HG02763 (cell line): ENCODE measurements at regions not wholly inside any gene's neighbourhood (a gene's known extent, or its start where the extent isn't known, plus 50 kb on each side); places are given as distances from the start of the nearest gene placed in this dataset.

Experiments
- ATAC-seq: cut with Tn5 transposase; IDR thresholded peaks from one replicate; pipeline ENCODE4 v1.9.1; 2021; ENCODE audit warnings: mild to moderate bottlenecking, moderate library complexity; ENCODE audit not compliant: unreplicated experiment

DNA sequence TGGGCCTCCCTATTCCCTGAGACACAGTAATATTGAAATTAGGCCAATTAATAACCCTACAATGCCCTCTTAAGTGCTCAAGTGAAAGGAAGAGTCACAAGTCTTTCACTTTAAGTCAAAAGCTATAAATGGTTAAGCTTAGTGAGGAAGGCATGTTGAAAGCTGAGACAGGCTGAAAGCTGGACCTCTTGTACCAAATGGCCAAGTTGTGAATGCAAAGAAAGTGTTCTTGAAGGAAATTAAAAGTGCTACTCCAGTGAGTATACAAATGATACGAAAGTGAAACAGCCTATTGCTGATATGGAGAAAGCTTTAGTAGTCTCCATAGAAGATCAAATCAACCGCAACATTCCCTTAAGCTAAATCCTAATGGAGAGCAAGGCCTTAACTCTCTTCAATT is 140.8 kb downstream of the PTCSC3 start:
- ATAC-seq = no peak

DNA sequence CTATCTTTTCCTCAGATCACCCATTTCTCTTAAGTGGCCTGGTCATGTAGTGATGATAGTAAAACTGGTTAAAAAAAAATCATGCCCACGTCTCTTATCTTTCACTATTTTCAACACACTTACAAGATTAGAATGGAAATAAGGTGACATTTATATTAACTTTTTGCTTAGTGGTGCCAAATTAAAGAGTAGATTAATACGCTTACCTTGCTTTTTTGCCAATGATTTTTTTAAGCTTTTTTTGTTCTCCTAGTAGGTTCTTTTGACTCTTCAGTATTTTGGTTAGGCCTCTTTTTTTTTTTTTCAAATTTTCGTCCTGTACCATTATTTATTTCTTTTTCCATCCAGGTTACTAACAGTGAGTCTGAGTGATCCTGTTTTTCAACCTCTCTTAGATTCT is 147.9 kb downstream of the PTCSC3 start:
- ATAC-seq = no peak

DNA sequence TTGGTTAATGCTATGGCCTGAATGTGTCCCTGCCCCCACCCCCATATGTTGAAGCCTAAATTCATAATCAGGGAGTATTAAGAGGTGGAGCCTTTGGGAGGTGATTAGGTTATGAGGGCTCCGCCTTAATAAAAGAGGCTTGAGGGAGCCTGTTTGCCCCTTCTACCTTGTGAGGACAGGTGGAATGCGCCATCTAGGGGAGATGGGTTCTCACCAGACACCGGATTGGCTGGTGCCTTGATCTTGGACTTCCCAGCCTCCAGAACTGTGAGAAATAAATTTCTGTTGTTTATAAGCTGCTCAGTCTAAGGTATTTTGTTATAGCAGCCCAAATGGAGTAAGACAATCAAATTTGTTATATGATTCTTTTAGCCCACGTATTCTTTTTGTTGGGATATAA is 148.3 kb downstream of the PTCSC3 start:
- no peak for ATAC-seq

DNA sequence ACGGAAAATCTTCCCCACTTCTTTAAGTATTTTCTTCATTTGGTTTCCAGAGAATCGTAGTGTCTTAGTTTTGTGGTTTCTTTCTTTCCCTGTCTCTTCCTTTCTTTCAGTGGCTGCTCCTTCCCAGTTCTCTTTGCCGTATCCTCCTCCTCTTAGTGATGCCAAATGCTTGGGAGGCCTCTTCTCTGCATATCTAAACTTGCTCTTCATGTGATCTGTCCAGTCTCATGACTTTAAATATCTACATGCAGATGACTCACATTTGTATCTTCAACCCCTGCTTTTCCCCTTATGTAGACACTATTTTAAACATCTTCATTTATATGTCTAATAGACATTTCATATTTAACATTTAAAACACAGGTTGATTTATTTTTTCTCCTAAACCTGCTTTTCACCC is 149.2 kb downstream of the PTCSC3 start:
- no peak for ATAC-seq

DNA sequence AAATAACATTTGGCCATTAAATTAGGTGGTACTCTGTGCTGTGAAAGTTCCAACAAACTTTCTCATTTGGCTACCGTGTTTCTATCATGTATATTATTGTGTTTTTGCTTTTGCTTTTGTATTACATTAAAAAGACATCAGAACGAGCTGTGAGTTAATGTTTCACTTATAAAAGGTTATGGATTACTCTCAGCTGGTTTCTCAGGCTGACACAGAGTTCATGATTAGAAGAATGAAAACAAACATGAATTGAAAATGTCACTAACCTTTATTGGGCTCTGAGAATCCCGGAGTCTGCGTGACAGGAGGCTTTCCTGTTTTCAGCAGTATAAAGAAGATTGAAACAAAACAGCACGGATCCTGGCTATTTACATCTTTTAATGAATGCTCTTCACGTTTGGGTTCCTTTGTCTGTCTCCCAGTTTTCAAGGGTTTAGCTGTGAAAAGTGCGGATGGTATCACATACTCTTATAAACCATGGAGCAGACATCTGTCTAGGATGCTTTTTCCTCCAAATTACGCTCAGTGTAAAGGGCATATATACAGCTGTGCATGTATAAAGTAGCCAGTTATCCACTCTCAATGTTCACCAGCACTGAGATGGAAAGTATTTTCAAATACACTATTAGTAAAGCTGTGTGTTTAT is 153.6 kb downstream of the PTCSC3 start:
- ATAC-seq = no peak

DNA sequence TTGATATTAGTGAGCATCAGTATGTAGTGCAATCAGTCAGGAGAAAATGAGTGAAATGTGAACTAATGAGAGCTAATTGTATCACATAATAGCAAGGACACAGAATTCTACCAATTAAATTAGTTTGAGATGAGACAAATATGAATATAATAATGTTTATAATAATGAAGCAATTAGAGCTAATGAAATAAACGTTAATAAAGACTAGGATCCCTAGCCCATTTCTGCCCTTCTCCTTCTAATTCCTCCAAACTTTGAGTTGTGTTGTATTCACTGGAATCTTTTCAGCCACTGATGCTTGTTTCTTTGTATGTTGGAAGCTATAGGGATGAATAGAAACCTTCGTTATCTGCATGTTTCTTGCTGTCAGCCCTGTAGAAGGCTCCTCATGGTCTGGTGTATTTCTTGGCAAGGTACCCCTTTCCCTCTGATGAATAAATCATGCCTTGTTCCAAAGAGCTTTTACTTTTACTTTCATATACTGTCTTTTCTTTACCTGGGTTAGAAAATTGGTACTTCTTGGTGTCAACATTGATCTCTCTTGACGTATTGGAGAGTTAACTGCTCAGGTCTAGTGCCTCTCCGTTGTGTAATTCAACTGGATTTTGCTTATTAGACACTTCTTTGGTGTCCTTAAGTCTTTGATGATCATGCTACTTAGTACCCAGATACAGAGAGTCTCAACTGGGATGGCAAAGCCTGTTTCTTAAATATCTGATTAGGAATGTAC is 154.8 kb downstream of the PTCSC3 start:
- ATAC-seq = no peak

DNA sequence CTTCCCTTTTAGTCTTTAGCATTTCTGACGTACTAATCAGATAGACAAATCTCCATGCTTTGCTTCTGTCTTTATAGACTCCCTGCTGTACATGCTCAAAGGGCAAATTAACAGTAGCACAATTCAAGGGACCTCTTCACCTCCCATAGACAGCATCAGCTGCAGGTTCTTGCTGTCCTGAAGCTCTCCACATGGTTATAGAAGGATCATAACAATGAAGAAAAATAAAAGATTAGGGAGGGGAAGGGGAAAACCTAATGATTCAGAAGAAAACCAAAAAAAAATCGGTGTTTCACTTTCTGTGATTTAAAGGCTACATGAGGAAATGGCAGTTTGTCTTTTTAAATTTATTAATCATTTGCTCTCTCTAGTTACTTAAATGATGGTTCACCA is 155.5 kb downstream of the PTCSC3 start:
- ATAC-seq = no peak

DNA sequence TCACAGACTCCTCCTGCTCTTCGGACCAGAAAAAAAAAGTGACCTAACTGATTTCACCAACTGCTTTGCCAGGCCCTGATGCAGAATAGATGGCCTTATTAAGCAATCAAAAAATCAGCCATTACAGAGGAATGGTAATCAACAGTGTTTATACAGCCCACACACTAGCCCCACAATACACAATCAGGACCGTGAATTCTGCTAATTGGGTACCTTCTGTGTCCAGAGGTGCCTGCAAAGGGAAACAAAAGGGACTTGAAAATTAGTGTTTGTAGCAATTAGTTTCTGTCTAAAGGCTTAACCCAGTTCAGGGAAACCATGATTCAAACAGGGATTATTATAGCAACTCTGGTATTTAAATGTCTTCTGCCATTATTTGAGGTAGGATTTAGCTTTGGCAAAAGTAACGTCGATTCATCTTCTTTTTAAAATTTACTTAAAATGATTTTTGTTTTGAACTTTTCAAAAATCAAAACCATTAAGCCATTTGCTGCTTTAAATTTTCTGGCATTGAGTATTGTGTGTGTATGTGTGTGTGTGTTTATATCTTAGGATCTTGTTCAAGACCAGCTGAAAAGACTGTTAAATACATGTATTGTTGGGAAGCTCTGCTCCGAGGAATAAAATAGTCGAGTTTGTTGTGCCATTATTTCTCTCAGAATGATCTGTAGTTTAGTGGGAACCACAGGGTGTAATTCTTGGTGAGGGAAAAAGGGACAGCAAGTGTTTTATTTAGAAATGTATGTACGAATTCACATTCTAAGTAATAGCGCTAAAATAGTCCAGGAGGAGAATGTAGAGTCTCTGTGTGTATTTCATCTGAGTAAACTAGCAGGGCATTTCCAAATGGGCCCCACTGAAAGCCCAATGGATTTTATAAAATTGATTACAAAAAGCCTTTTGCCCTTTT is 156.1 kb downstream of the PTCSC3 start:
- ATAC-seq = no peak

DNA sequence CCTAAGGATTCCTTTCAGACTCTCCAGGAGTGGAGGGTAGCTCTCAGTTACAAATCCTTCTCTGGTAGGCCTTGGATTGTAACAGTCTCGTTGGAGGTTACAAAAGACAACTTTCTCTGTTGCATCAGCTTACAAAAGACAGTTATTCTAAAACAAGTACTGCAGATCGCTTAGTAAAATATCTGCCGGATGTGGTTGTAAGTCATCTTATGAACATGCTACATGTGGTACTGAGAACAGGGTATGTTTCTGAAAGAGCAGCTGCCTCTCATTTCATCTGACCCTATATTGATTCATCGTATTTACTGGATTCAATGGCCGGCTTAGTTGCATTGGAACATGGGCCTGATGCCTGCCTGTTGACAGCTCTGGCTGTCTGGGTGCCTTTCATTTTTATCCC is 157.4 kb downstream of the PTCSC3 start:
- no peak for ATAC-seq

DNA sequence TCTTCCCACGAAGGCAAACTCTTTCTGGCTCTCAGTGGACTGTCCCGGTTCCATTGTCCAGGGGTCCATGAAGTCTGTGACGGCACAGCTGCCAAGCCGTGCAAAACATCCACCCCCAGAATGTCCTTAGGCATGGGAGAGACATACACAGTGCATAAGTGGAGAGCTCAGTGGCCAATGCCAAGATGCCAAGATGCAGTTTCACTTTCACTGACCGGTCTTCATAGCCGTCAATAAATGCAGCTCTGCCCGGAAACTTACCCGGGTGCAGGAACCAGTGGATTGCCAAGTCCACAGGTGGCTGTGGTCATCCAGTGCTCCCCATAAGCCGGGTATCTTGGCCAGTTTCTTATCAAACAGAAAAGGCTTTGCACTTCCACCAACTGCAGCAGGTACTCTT is 162.3 kb downstream of the PTCSC3 start:
- no peak for ATAC-seq

DNA sequence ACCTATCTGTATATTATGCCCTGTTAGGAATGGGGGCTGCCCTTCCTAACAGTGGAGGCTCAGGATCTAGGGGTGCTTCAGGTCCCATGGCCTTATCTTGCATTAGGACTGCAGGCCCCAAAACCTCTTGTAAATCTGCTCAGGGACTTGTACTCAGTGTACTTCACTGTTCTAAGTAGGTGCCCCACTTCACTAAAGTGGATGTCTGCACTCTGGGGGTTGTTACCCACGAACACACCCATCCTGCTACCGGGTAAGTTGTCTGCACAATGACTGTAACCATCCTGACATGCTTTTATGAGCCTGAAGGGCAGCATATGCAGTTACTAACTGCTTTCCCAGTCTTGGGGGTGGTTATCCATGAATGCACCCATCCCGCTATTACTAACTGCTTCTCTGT is 163.0 kb downstream of the PTCSC3 start:
- no peak for ATAC-seq

DNA sequence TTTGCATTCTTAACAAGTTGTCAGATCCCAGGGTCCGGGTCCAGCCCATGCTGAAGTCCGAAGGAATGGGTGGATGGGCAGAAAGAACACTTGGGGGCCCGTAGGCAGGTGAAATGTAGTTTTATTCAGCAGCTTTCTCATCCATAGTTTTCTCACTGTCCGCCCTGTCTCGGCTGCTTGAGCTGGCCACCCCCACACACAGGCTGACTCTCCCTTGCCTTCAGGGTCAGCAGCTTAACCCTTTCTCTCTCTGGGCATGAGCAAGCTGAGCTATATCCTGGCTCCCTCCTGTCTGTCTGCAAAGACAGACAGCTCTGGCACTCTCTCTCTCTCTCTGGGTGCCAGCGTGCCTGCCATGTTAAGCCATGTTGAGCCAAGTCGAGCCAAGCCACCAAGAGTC is 163.9 kb downstream of the PTCSC3 start:
- ATAC-seq = no peak

DNA sequence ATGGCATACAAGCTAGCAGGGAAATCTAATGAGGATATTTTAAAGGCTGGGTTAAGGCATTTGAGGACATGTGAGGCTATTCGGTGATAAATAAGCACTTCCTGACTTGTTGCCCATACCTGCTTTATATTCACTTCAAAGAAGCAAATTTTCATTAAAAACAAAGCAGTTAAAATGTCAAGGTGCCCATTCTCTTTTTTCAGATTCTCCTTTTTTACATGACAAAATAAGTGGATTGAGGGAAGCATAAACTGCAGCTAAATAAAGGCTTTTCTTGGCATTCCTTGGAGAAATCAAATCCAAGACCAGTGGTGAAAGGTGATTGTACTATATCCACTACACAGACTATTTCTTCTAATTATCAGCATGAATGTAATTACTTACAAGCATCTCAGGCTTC is 166.9 kb downstream of the PTCSC3 start:
- ATAC-seq = no peak

DNA sequence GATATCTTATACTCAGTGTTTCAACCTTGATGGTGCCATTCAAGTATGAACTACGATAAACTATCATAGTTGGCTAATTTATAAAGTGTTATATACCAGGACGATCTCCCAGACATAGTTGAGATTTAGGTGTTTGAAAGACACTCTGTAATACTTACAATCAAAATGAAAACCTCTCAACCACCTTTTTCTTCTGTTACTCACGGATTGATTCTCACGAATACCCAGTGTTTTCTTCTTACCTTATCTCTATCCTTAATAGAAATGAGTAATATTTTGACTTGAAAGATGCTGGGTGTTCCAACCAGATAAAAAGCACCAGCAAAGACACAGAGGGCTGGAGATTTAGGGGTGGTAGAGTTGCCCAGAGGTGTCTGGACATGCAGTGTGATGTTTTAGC is 169.9 kb downstream of the PTCSC3 start:
- no peak for ATAC-seq

DNA sequence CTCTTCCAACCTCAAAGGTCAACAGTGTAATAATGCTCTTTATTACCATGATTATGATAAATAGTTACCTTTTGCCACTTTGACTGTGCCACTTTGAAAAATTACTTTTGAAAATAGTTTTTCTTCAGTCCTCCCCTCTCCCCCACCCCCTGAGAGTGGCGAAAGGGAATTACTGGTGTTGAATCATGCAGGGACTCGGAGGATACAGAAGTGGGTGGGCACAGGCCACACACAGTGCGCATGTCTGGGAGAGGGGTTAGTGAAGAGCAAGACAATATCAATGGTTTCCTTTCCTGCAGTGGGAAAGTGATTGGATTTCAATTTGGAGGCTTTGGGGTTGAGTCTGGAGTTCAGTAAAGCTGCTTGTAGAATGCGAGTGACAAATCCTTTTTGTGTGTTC is 170.9 kb downstream of the PTCSC3 start:
- no peak for ATAC-seq

DNA sequence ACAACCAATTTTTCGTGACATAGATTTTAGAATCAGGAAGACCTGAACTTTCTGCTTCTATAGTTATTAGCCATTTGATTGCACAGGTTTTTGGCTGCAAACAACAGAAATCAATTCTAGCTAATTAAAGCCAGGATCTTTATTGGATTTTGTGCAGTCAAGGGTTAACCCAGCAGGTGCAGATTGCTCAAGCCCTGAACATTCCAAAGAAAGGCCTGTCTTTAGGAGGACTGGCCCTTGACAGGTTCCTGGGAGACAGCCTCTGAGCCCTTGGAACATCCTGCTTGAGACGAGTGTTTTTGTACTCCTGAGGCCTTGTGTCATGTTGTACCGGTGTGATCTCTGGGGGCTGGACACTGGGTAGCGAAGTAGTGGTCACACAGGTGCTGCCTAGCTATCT is 174.6 kb downstream of the PTCSC3 start:
- no peak for ATAC-seq

DNA sequence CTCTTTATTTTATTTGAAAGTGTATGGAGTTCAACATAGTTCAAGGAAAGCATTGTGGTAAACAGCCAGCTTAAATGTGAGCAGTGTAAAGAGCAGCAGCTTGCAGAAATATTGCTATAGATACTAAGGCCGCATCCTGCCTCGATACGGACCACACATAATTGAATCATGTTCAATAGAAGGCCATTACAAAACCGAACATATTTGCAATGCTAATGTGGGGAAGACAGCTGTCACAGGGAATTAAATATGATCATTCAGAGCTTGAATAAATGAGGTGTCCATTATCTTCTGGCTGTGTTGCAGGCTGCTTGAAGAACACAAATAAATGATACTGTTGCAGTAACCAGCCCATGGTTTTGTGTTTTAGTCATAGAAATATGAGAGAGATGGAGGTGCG is 173.2 kb downstream of the BRMS1L start:
- no peak for ATAC-seq

DNA sequence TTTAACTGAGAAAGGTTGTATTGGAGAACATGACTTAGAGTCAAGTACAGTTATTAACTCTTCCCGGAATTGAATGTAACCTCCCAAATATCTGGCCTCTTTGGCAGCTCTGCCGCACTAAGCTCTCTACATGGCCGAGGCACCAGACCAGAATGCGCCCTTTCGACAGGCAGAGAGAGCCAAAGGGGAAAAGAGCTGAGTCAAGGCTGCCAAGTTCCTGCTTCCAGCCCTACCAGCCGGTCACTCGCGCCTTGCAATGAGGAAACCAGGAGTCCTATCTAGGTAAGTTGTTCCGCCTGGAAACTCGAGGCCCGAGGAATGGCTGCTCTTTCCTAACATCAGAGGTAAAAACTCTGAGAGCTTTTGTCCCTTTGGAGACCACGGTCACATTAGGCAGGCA is 172.2 kb downstream of the BRMS1L start:
- no peak for ATAC-seq

DNA sequence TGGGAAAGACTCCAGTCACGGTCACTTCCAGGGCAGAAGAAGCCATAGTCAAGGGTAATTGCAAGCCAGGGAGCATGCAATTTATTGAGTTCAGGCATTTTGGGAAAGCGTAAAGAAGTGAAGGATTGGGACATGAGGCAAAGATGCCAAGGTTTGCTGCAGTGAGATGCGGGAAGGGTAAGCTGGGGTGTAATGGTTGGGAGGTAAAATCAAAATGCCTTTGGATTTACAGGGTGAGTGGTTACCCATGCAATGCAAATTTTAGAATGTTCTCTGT is 167.5 kb downstream of the BRMS1L start:
- no peak for ATAC-seq

DNA sequence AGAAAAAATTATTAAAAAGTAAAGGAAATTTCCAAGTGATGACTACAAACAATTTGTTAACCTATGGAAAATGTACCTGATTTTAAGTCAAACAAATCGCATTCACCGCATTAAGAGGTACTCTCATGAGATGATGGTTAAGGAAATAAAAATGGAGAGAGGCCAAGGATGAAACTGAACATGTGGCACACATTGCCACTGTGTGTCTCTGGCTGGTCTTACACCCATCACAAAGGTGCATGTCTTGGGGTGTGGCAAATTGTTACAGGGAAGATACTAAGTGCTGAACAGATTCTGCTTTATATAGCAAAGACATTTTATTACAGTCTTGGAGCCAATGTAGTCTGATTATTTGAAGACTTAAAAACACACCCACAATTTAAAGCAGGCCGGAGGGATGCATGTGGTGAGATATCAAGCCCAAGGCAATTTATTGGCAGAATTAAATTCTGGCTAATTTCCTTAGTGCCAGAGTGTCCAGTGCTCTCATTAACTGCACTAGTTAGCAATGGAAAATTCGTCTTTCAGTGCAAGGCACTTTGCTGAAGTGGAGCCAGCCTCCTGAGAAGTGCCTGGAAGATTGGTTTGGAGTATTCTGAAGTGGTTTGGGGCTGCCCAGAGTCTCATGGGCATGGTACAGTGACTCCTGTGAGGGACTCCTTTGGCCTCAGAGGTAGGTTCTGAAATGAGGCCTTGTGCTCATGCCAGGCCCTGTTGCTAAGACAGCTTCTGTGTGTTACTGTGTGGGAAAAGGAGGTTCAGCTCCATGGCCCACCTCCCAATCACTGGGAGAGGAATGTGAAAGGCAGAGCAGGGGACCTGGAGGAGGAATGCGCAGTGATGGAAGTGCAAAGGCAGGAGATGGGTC is 166.9 kb downstream of the BRMS1L start:
- no peak for ATAC-seq

DNA sequence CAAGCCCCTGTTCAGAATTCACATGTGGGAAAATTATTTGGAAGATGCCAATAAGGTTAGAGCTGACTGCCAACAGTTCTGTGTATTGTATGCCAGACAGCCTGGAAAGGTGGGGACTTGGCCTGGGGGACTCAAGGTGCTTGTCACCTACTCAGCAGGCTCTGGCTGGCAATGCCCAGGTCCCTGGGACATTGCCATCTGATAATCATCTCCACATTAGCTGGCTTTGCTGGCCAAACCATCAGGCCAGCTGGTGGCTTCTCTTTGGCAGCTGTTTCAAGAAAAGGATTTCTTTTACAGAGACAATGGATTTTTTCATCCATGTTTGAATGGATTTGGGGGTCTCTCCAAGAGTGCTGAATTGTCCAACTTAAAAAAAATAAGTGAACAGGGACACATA is 165.2 kb downstream of the BRMS1L start:
- no peak for ATAC-seq
